Gastroesophageal sphincter (tissue), 4 donors: ENCODE measurements at regions not wholly inside any gene's neighbourhood (a gene's known extent, or its start where the extent isn't known, plus 50 kb on each side); places are given as distances from the start of the nearest gene placed in this dataset.
"Not testable (repeated sequence)": the region's sequence is repeated elsewhere in the genome, so short reads cannot be mapped to it uniquely, and the experiment has no call there.

ENCODE experiments used
- ATAC-seq: fragments of 150-250 bp; one replicate; pipeline ENCODE4 v1.9.1; 2016; ENCODE audit warnings: mild to moderate bottlenecking, moderate library complexity
- H3K27ac ChIP-seq, 4 donors: fragments of 200-600 bp; sonication (generic) in 3 of 4; 1 replicate in 3 of 4; 2 replicates in 1 of 4; pipeline ENCODE4 v1.5.1; 2016 to 2019
- H3K27me3 ChIP-seq: fragments of 200-600 bp; sonication (generic); one replicate; pipeline ENCODE4 v1.5.1; 2019
- H3K36me3 ChIP-seq, 2 donors: fragments of 200-600 bp; sonication (generic); one replicate each; pipeline ENCODE4 v1.5.1; 2019; ENCODE audit warnings: control low read depth in 1 of 2
- H3K4me1 ChIP-seq, 3 donors: fragments of 200-600 bp; sonication (generic); 1 replicate in 2 of 3; 2 replicates in 1 of 3; pipeline ENCODE4 v1.5.1; 2016 to 2019; ENCODE audit warnings: control low read depth in 2 of 3
- H3K4me3 ChIP-seq, 2 donors: fragments of 200-600 bp; sonication (generic); one replicate each; pipeline ENCODE4 v1.5.1; 2019; ENCODE audit warnings: mild to moderate bottlenecking in 1 of 2, moderate library complexity in 1 of 2
- H3K9me3 ChIP-seq, 3 donors: fragments of 200-600 bp; sonication (generic); one replicate each; pipeline ENCODE4 v1.5.1; 2017 to 2019; ENCODE audit warnings: control low read depth in 2 of 3
- CTCF ChIP-seq, 4 experiments: fragments of 200-600 bp in 2 of 4; fragments of 450-650 bp in 2 of 4; sonication (generic) in 1 of 4; IDR thresholded peaks; one replicate each; pipeline ENCODE4 v1.5.1; 2017 to 2019; ENCODE audit warnings: antibody characterized with exemption in 4 of 4, mild to moderate bottlenecking in 2 of 4, moderate library complexity in 2 of 4
- EP300 ChIP-seq: sonication (generic); formaldehyde crosslinking; IDR thresholded peaks from one replicate; pipeline ENCODE4 v1.6.1; 2017; ENCODE audit warnings: antibody characterized with exemption, mild to moderate bottlenecking
- POLR2A ChIP-seq, 2 donors: fragments of 450-650 bp; IDR thresholded peaks; one replicate each; pipeline ENCODE4 v1.6.1; 2017; ENCODE audit warnings: antibody characterized with exemption in 2 of 2, mild to moderate bottlenecking in 2 of 2, moderate library complexity in 1 of 2
- POLR2AphosphoS5 ChIP-seq: sonication (generic); formaldehyde crosslinking; IDR thresholded peaks from one replicate; pipeline ENCODE4 v1.6.1; 2017; ENCODE audit warnings: antibody characterized with exemption
- WGBS, 2 donors: methylation state at CpG; one replicate each; pipeline ENCODE4 v1.1.5; 2018; ENCODE audit warnings: low coverage in 1 of 2; 5-methylcytosine and 5-hydroxymethylcytosine counted together

- Histone ChIP-seq H3K27me3 (peaks cover 6% of the 10 kb centered on the region), H3K4me1 (no peaks in the 10 kb centered on the region), H3K36me3 (no peaks in the 10 kb centered on the region), H3K27ac (no peak overlapping the region), H3K4me3 (no peak overlapping the region), H3K9me3 (peaks cover 0 to 3% (median 0%) of the 10 kb centered on the region in 3 donors)
- 14 to 60% methylated on average over 1 of the region's 1 CpG for WGBS, 2 donors
- no peak for ATAC-seq
- TF ChIP-seq POLR2AphosphoS5 (no peak), CTCF (IDR thresholded peaks at IDR 0.05) (no peak), EP300 (no peak), POLR2A (IDR thresholded peaks at IDR 0.05) (no peak)
Observed at GRCh38 chr11:50188040-50188439, 155.4 kb downstream of the OR4C45 start.

- WGBS, 2 donors = 32% methylated on average over 3 of the region's 3 CpGs; no CpG with 5 or more reads in 1 of the 2 donors
- Histone ChIP-seq H3K9me3 (peaks cover 0 to 14% (median 0%) of the 10 kb centered on the region in 3 donors), H3K4me3 (no peak overlapping the region), H3K27ac (no peak overlapping the region), H3K36me3 (no peaks in the 10 kb centered on the region), H3K4me1 (no peaks in the 10 kb centered on the region), H3K27me3 (no peaks in the 10 kb centered on the region)
- ATAC-seq = no peak
- TF ChIP-seq CTCF (IDR thresholded peaks at IDR 0.05) = no peak
- no peak for TF ChIP-seq POLR2A (IDR thresholded peaks at IDR 0.05)
- TF ChIP-seq POLR2AphosphoS5 = no peak
- TF ChIP-seq EP300 = no peak
Observed at GRCh38 chr11:50192743-50193142, 160.1 kb downstream of the OR4C45 start.

- TF ChIP-seq POLR2AphosphoS5 (no peak), EP300 (no peak), CTCF (IDR thresholded peaks at IDR 0.05) (no peak), POLR2A (IDR thresholded peaks at IDR 0.05) (no peak)
- no peaks in the 10 kb centered on the region for H3K27me3 ChIP-seq
- no peak overlapping the region for H3K27ac ChIP-seq
- ATAC-seq = no peak
- 64 to 72% methylated on average over 5 to 6 of the region's 6 CpGs for whole genome bisulfite sequencing, 2 donors
- no peak overlapping the region for H3K4me3 ChIP-seq
- no peaks in the 10 kb centered on the region for H3K4me1 ChIP-seq
- H3K9me3 ChIP-seq = peaks cover 0 to 4% (median 0%) of the 10 kb centered on the region in 3 donors
- H3K36me3 ChIP-seq = no peaks in the 10 kb centered on the region
Observed at GRCh38 chr11:50214376-50214775, 181.7 kb downstream of the OR4C45 start.

- Histone ChIP-seq H3K4me3 (no peak overlapping the region), H3K4me1 (no peaks in the 10 kb centered on the region), H3K27me3 (no peaks in the 10 kb centered on the region), H3K9me3 (no peaks in the 10 kb centered on the region), H3K36me3 (no peaks in the 10 kb centered on the region), H3K27ac (no peak overlapping the region)
- ATAC-seq = no peak
- WGBS, 2 donors = 80% methylated on average over 5 of the region's 5 CpGs
- TF ChIP-seq CTCF (IDR thresholded peaks at IDR 0.05) (no peak), POLR2A (IDR thresholded peaks at IDR 0.05) (no peak), EP300 (no peak), POLR2AphosphoS5 (no peak)
Observed at GRCh38 chr11:50220651-50221050, 188.0 kb downstream of the OR4C45 start.

GRCh38 chr11:50238368-50238767 is 205.7 kb downstream of the OR4C45 start:
- not testable (repeated sequence) for H3K4me1 ChIP-seq, H3K9me3 ChIP-seq, H3K27me3 ChIP-seq, H3K27ac ChIP-seq, H3K4me3 ChIP-seq, H3K36me3 ChIP-seq, ATAC-seq
- WGBS, 2 donors = 60 to 81% methylated on average over 2 to 4 of the region's 4 CpGs
